ENCODE measurements at regions not wholly inside any gene's neighbourhood (a gene's known extent, or its start where the extent isn't known, plus 50 kb on each side); places are given as distances from the start of the nearest gene placed in this dataset.

DNA sequence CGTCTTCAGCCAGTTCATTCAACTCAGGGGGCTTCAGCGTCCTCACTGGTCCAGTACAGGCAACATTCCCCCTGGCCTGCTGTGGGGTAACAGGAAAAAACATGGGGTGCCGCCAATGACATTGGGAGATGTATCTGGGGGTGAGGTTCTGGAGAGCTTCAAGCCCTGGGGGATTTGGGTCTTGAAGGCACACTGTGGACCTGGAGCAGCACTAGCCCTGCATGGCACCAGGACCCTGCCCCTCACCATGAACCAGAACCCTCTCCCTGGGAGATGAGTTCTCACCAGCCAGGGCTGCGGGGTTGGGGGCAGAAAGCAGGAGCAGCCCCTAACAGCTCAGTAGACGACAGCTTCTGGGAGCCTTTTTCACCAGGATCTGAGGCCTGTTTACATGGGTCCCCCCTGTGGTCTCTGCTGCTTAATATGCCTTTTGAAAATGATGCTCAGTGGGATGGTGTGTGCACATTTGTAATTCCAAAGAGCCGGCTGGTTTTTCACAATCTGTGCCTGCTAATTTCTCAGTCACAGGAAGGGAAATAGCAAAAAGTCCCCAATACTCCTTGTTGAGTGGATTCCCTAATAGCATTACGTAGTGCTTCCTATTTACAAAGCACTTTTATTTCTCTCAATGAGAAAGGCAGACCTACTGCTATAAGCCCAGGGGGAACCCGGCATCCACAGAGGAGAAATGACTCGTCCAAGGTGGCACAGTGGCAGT lies 509.5 kb downstream of the RPS24 start:
- no peak for DNase-seq (ENCODE audit: low spot score)
- in situ Hi-C loops (cut with HindIII; ENCODE audit: low sequenced_read_pairs), result no loop called here

DNA sequence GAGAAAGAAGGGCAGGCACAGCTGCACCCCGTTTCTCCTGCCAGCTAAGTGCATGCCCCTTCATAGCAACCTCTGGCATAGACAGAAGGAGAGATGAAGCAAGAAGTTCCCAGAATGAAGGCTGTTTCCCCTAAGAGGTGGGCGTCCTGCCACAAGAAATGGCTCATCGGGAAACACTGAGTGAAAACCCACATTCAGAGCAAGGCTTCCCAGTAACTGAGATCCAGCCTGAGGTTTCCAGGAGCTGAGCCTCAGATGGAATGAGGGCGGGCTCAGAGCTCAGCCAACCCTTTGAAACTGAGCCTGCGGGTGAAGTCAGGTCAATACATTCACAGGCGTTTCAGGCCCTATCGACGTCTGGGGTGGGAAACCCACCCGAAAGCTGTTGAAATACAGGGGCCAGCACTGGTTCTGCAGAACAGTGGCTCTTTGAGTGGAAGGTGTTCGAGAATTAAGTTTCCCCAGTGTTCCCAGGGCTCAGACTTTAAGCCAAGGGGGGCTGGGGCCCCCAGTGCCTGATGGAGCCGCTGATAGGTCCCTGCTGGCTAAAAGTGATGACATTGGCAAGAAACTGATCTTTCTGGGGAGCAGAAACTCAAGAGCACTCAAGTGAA lies 510.2 kb downstream of the RPS24 start:
- in situ Hi-C loops (cut with HindIII; ENCODE audit: low sequenced_read_pairs), result no loop called here
- no peak for DNase-seq (ENCODE audit: low spot score)

DNA sequence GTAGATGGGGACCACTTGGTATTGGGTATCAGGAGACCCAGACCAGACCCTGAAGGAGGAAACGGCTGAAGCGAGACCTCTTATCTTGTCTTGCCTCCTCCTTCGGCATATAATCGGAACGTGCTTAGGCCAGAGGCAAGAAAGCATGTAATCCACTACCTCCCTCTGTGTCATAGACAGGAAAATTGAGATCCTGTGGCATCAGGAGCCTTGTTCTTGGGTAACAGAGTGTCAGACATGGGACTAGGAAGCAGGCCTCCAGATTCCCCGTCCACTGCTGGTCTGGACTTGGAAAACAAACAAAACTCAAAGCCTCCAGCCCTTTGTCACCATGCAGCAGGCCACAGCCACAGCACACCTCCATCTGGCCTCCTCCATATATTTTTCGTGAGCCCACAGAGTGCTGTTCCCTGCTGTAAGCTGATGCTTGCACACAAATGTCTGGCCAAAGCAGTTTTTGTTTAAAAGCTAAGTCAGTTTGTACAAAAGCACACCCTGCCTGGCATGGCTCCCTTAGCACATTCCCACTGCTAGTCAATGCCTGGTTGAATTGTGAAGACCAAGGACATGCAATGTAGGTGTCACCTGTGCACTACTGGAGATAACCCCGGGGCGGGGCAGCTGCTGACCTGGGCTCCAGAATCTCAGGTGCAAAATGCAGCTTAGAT lies 510.9 kb downstream of the RPS24 start:
- in situ Hi-C loops (cut with HindIII; ENCODE audit: low sequenced_read_pairs), result no loop called here
- DNase-seq (ENCODE audit: low spot score), result no peak

DNA sequence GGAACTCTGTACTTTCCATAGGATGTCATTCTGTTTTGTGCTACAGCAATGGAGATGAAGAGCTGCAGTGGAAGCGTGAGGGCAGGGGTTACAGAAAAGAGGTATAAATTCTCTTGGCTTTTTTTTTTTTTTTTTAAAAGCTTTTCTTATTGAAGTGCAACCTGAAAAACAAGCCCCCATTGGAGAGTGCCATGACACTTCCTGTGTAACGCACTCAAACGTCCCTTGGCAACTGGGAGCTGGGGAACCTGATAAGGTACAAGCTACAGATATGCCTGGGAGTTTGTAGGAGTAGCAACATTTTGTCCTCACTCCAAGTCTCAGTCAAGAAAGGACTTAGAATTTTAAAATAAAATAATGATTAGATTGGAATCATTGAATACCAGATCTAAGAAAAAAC lies 512.1 kb downstream of the RPS24 start:
- DNase-seq (ENCODE audit: low spot score), result no peak
- in situ Hi-C loops (cut with HindIII; ENCODE audit: low sequenced_read_pairs), result no loop called here

DNA sequence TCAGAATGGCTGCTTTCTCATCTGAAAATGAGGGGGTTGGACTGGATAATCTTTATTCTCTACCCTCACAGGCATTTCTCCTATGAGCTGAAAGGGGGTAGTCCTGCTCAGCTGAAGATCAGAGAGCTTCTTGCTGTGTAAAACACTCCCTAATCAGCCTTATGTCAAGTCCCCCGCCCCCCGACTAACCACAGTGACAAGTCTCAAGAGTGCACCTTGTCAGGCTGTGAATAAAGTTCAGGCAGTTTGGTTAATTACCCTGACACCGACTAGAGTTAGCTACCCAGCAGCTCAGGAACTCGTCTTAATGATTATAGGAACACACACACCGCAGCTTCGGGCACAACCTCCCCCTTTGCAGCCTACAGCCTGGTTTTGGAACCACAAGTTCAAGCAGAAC lies 513.7 kb downstream of the RPS24 start:
- in situ Hi-C loops (cut with HindIII; ENCODE audit: low sequenced_read_pairs), result no loop called here
- no peak for DNase-seq (ENCODE audit: low spot score)

DNA sequence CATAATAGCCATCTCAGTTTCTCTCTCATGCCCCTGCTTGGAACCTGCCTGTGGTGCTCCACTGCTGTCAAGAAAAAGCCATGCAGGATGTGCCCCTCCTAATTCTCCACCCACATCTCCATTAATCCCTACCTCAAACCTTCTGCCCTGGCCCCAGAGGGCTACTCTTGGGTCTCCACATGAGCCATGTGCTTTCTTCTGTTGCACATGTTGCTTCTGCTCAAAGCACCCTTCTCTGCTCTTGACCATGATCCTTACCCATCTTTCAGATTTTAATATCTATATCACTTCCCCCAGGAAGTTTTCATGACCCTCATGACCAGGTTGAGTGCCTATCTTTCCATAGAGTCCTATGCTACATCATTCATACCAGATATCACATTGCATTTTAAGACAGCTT lies 514.2 kb downstream of the RPS24 start:
- in situ Hi-C loops (cut with HindIII; ENCODE audit: low sequenced_read_pairs), result no loop called here
- no peak for DNase-seq (ENCODE audit: low spot score)

DNA sequence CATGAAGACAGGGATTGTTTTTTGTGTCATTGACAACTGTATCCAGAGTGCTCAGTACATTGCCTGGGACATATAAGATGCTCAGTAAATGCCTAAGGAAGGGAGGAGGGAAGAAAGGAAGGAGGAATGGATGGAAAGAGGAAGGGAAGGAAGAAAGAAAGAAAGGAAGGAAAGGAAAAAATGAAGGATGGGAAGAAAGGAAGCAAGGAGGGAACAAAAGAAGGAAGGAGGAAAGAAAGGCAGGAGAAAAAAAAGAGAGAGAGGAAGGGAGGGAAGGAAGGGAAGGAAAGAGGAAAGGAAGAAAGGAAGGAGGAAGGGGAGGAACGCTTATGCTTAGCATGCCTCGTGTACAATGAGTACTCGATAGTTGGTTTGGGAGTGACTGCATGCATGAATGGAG lies 514.7 kb downstream of the RPS24 start:
- in situ Hi-C loops (cut with HindIII; ENCODE audit: low sequenced_read_pairs), result no loop called here
- no peak for DNase-seq (ENCODE audit: low spot score)

DNA sequence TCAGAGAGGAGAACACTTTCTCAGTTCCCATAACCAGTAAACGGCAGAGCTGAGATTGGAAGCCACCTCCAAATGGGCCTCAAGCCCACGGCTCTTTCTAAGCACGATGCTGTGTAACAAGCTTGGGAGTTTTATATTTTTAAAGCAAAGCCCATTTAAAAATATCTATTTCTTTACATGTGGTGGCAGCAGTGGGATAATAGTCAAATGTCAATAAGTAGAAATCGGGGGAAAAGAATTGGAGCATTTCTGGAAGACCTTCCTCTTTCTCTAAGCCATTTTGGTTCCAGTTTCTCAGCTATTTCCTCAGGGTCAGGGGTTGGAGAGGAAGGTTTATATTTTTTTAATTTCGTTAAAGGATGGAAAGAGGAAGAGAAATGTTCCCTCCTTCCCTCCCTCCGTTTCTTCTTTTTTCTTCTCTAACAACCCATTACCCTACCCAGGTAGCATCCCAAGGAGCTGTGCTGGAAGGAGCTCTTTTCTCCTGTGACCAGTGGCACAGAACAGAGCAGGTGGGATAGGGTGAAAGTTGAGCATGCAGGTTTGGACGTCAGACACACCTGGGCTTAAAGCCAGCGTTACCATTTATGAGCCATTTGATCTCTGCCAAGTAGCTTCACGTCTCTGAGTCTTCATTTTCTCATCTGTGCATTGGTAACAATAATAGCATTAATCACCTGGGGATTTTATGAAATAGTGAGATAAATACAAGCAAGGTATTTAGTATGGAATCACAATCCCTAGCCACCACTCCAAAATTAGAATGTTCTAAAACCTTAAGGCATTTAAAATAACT lies 515.7 kb downstream of the RPS24 start:
- in situ Hi-C loops (cut with HindIII; ENCODE audit: low sequenced_read_pairs), result no loop called here
- no peak for DNase-seq (ENCODE audit: low spot score)

DNA sequence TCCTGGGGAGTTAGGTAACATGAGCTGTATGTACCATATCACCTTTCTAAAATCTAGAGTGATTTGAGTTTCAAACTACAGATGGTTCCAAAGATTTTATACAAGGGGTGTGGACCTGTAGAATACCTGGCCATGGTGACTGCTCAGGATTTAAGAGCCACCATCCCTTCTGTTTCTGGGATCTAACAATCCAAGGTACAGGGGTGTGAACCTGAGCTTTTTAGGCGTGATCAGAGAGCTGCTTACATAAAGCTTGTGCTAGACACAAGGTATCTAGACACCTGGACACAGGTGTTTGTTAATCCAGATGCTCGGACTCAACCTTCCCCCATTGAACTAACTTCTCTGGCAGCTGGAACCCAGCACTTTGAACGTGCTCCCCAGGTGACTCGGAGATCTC lies 516.4 kb downstream of the RPS24 start:
- in situ Hi-C loops (cut with HindIII; ENCODE audit: low sequenced_read_pairs), result no loop called here
- DNase-seq (ENCODE audit: low spot score), result no peak

DNA sequence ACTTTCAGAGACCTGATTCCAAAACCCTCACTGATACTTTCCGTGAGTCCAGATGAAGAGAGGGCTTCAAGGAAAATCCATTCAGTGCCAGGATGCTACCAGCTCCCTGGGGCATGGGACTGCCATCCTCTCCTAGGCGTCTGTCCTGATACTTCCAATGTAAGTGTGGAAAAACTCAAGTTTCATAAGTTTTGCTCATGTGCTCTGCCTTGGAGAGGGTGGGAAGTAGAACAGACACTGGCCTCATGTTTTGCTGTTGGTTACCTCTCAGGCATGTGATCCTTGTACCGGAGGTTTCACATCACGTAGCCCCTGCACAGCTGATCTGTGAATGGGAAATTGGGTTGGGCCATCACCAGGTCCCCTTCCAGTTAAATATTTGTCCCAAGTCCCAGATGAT lies 517.1 kb downstream of the RPS24 start:
- in situ Hi-C loops (cut with HindIII; ENCODE audit: low sequenced_read_pairs), result no loop called here
- no peak for DNase-seq (ENCODE audit: low spot score)

DNA sequence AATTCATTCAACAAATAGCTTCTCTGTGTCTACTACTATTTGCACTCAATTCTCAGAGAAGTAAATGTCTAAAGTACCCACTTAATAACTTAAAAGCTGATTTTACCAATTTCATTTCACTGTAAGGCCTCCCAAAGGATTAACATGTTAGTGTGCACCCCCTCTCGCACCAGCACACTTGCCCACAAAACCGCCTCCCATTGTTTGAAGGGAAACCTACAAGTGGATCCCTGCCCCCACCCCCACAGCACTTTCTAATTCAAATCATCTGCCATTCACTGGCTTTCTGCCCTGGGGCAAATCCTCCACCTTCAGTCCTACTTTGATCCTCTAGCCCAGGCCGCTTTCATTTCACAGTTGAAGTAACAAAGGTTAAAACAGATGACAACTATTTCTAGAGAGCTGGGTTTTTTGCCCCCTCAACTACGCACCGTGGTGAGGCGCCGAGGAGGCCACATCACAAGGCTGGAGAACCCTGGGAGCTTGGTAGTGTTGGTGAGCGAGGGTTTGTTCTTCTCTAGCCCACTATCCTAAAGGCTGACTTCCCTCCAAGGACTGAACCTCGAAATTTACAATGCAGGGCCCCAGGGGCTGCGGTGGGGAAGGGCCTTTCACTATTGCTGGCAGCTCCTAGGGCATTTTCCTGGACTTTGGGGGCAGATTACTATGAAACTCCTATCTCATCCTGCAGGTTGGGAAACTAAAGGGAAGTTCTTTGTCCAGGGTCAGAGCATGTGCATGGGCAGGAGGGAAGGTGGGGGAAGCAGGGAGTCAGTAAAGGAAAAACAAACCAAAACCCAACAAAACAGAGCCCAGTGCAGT lies 517.4 kb upstream of the ZMIZ1 start:
- DNase-seq (ENCODE audit: low spot score), result no peak
- in situ Hi-C loops (cut with HindIII; ENCODE audit: low sequenced_read_pairs), result no loop called here

DNA sequence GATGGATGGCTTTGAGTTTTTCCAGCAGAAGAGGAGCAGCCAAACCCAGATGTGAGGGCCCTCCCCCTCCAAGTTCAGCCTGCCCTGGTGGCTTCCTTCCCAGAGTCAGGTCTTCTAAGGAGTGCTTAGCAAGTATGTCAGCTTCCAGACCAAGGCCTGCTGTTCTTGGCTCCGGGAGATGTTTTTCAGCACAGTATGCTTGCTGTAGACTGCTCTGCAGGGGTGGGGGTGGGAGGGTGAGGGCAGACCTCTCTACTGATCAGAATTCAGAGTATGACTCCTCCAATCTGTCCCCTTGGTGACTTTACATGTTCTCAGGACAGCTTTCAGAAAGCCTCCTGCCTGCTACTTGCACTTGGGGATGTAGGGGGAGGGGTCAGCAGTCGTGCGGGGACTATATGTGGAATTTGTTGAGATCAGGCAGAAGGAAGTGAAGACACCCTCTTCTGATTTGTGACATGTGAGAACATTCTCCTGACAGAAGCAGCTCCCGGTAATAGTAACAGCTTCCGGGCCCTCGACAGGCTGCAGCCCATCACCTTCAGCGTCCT lies 516.4 kb upstream of the ZMIZ1 start:
- in situ Hi-C loops (cut with HindIII; ENCODE audit: low sequenced_read_pairs), result no loop called here
- peak; percentile 17 for DNase-seq (ENCODE audit: low spot score)

DNA sequence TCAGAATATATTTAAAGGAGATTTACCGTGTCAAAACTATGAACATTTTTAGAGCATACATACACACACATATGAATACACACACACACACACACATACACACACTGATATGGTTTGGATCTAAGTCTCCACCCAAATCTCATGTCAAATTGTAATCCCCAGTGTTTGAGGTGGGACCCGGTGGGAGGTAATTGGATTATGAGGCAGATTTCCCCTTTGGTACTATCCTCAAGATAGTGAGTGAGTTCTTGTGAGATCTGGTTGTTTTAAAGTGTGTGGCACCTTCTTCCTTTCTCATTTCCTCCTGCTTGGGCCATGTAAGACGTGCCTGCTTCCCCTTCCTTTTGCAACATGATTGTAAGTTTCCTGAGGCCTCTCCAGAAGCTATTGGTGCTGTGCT lies 515.0 kb upstream of the ZMIZ1 start:
- in situ Hi-C loops (cut with HindIII; ENCODE audit: low sequenced_read_pairs), result no loop called here
- no peak for DNase-seq (ENCODE audit: low spot score)

DNA sequence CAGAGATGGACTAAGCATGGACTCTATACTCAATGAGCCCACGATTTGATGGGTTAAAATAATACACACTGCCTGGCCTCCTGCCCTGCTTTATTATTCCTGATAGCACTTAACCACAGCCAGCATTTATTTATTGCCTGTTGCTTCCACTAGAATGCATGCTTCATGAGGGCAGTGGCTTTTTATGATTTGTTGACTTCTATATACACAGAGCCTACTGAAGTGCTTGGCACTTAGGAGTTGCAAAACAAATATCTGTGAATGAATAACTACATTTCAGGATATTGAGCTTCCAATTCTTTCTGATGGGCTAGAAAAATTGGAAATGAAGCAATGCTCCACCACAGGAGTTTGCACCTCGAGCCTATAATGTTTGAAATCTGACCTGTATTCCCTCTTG lies 513.6 kb upstream of the ZMIZ1 start:
- DNase-seq (ENCODE audit: low spot score), result no peak
- in situ Hi-C loops (cut with HindIII; ENCODE audit: low sequenced_read_pairs), result no loop called here

DNA sequence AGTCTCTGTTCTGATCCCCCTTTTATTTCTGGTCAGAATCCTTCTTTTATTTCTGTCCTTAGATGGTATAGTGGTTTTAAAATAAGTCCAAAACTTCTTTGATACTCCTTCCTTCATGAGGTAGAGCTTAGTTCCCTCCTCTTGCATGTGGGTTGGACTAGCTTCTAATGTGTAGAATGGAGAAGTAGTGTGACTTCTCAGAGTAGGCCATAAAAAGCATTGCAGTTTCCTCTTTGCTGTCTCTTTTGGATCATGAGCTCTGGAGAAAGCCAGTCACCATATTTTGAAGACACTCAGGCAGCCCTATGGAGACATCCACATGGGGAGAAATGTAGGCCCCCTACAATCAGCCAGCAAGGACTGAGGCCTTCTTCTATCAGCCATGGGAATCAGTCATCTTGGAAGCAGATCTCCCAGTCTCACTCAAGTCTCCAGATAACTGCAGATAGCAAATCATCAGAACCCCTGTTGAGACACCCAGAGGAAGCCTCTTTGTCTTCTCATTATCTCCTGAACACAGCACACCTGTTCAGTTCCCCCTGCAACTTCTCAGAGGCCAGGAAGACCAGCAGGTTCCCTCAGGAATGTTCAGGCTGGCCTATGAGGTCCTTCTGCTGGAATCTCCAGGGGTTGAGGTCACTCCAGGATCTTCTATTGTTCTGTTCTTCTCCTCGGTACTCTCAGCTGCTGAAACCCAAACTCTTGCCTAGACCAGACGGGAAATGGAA lies 511.9 kb upstream of the ZMIZ1 start:
- in situ Hi-C loops (cut with HindIII; ENCODE audit: low sequenced_read_pairs), result no loop called here
- no peak for DNase-seq (ENCODE audit: low spot score)

DNA sequence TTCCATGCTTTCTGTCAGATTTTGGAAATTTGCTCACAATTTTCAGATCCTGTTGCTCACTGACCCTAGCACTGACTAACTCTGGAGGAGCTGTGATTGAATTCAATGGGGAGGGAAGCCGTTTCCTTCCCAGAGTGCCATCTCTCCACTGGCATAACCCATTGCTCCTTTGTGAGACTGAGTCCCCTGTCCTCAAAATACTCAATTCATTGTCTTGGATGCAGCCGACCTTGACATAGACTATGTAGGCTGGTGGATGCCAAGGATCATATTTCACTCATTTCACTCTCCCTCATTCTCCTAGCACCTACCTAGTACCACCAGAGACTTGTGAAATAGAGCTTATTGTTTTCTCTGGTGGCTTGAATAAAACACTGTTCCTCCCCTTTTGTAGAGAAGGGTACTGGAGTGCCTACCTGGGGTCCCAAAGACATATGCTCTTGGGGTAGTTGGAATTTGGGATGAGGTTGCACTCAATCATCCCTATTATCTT lies 511.3 kb upstream of the ZMIZ1 start:
- in situ Hi-C loops (cut with HindIII; ENCODE audit: low sequenced_read_pairs), result no loop called here
- DNase-seq (ENCODE audit: low spot score), result no peak

DNA sequence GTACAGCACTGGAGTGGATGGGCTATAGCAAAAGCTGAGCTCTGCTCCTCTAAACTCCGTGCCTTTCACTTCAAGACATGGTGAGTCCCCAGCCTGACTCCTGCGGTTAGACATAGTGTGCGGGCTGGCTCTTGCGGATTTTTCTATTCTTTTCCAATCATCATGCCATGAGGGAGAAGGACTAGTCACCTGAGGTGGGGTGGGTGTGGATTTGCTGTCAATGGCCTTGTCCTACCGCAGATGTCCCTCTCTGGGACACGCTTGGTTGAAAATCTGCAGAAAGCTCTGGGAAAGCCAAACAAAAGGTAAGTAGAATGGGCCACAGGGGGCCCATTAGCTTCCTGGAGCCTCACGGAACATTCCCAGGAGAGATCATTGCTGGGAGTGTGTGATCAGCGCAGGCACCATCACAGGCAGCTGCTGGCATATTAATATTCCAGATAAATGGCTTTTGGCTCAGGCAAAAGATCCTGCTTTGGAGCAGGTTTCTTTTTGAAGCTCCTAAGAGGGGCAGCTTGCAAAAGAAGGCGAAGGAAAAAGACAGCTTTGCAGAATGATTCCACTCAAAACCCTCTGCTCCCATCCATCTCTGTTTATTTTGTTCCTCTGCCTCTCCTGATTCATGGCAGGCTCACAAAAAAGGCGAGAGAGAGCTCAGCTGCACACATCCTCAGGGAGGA lies 509.0 kb upstream of the ZMIZ1 start:
- no peak for DNase-seq (ENCODE audit: low spot score)
- in situ Hi-C loops (cut with HindIII; ENCODE audit: low sequenced_read_pairs), result no loop called here

DNA sequence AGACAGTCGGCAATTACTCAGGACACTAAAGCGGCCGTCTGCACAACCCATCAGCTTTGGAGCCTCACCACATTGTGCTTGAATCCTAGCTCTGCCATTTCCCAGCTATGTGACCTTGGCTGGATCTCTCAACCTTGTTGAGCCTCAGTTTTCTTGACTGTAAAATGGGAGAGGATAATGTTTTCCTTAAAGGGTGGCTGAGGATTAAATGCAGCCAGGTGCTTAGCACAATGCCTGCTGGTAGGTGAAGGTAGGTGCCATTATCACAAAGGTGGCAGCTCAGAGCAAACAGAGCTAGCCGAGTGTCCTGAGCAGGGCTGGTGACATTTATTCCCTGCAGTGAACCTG lies 508.5 kb upstream of the ZMIZ1 start:
- in situ Hi-C loops (cut with HindIII; ENCODE audit: low sequenced_read_pairs), result no loop called here
- DNase-seq (ENCODE audit: low spot score), result no peak
